SK-N-SH treated with all-trans-retinoic acid at 6 μM for 48 hours (cell line): ENCODE measurements at regions not wholly inside any gene's neighbourhood (a gene's known extent, or its start where the extent isn't known, plus 50 kb on each side); places are given as distances from the start of the nearest gene placed in this dataset.

ENCODE experiments used
- ARNTL ChIP-seq: fragments of 450-650 bp; formaldehyde crosslinking; IDR thresholded peaks from 2 replicates; pipeline ENCODE4 v1.5.0; 2020; ENCODE audit warnings: low read depth, mild to moderate bottlenecking, moderate library complexity, borderline replicate concordance
- ISL1 ChIP-seq: fragments of 250-450 bp; sonication (Bioruptor Pico); IDR thresholded peaks from 2 replicates; pipeline ENCODE4 v2.1.2; 2022; ENCODE audit warnings: mild to moderate bottlenecking, moderate library complexity
- SNAI2 ChIP-seq: fragments of 250-450 bp; sonication (Bioruptor Pico); IDR thresholded peaks from 2 replicates; pipeline ENCODE4 v1.5.0; 2020; ENCODE audit warnings: mild to moderate bottlenecking, moderate library complexity
- TOX ChIP-seq: fragments of 250-450 bp; sonication (Bioruptor Pico); IDR thresholded peaks from 2 replicates; pipeline ENCODE4 v1.8.0; 2021; ENCODE audit warnings: mild to moderate bottlenecking, moderate library complexity, borderline replicate concordance
- ZFP3 ChIP-seq: fragments of 250-450 bp; sonication (Bioruptor Pico); IDR thresholded peaks from 2 replicates; pipeline ENCODE4 v1.5.0; 2020; ENCODE audit warnings: mild to moderate bottlenecking, moderate library complexity
- ZFP30 ChIP-seq: fragments of 450-650 bp; formaldehyde crosslinking; IDR thresholded peaks from 2 replicates; pipeline ENCODE4 v1.5.0; 2022; ENCODE audit warnings: mild to moderate bottlenecking, moderate library complexity
- TF ChIP-seq, protein P1 (sequence below): fragments of 250-450 bp; sonication (Bioruptor Pico); IDR thresholded peaks from 2 replicates; pipeline ENCODE4 v1.5.1; 2021; ENCODE audit warnings: mild to moderate bottlenecking, moderate library complexity

DNA sequence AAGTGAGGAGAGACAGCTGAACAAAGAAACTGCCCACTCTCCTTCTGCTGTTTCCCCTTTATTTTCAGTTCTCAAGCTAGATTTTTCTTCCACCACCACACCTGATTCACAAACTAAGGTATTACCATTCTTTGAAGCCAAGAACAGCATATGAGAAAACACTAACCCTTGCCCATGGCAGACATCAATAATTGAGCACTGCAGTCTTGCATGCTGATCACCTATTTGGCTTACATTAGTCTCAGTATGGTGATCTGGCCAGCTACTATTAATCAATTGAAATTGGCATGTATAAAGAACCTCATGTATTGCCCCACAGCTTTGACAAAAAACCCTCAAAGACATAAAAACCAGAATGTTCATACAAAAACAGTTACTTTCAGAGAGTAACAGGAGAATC is 166.3 kb downstream of the SAMD5 start:
- TF ChIP-seq ZFP3 (no peak), TOX (CRISPR knock-in tag) (no peak), SNAI2 (no peak), ZFP30 (CRISPR knock-in tag) (no peak), ARNTL (CRISPR knock-in tag) (no peak), ISL1 (CRISPR knock-in tag) (no peak)
- TF ChIP-seq, protein P1, sequence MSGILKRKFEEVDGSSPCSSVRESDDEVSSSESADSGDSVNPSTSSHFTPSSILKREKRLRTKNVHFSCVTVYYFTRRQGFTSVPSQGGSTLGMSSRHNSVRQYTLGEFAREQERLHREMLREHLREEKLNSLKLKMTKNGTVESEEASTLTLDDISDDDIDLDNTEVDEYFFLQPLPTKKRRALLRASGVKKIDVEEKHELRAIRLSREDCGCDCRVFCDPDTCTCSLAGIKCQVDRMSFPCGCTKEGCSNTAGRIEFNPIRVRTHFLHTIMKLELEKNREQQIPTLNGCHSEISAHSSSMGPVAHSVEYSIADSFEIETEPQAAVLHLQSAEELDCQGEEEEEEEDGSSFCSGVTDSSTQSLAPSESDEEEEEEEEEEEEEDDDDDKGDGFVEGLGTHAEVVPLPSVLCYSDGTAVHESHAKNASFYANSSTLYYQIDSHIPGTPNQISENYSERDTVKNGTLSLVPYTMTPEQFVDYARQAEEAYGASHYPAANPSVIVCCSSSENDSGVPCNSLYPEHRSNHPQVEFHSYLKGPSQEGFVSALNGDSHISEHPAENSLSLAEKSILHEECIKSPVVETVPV (CRISPR knock-in tag) = no peak
